GM12878 (cell line): ENCODE measurements at regions not wholly inside any gene's neighbourhood (a gene's known extent, or its start where the extent isn't known, plus 50 kb on each side); places are given as distances from the start of the nearest gene placed in this dataset.

Experiments
- ATAC-seq: fragments of 200-7000 bp; cut with Tn5 transposase; 3 replicates; pipeline ENCODE4 v1.9.1; 2020; ENCODE audit warnings: mild to moderate bottlenecking, moderate library complexity
- BruUV-seq: library from RNA; stranded (reverse); fragments of 400-500 nt; replicated peaks from 2 replicates; lab custom pipeline; 2021; lab: Mats Ljungman, UMichigan
- CTCF ChIA-PET: fragments of 300-600 bp; sonication (Branson Sonifier 250); formaldehyde crosslinking; extraction: SDS; loops from one replicate; lab custom pipeline; 2021; ENCODE audit warnings: inconsistent platforms; lab: Yijun Ruan, JAX
- POLR2A ChIA-PET: fragments of 350-600 bp; formaldehyde crosslinking; extraction: SDS; loops from one replicate; lab custom pipeline; 2021; ENCODE audit warnings: inconsistent platforms; lab: Charles Lee
- RAD21 ChIA-PET: fragments of 300-600 bp; sonication (Branson Sonifier 250); formaldehyde crosslinking; loops from one replicate; lab custom pipeline; 2023; ENCODE audit warnings: antibody characterized with exemption; ENCODE audit not compliant: unreplicated experiment; lab: Charles Lee
- SMC1A ChIA-PET: fragments of 300-600 bp; sonication (Branson Sonifier 250); formaldehyde crosslinking; loops from one replicate; lab custom pipeline; 2023; ENCODE audit not compliant: unreplicated experiment, uncharacterized antibody; lab: Charles Lee
- DNase-seq: peaks from one replicate; pipeline ENCODE4 v3.0.0-alpha.2; 2011; ENCODE audit warnings: low read depth, low spot score
- FAIRE-seq: peaks from 3 replicates; lab custom pipeline; 2011; peaks lifted over from hg19 to GRCh38; lab: Jason Lieb, UNC
- H2AFZ ChIP-seq: 2 replicates; pipeline ENCODE4 v1.6.0; 2011; ENCODE audit warnings: low read depth, low read length, control low read depth; ENCODE audit not compliant: control insufficient read depth
- H3K27ac ChIP-seq: 2 replicates; pipeline ENCODE4 v1.5.1; 2011; ENCODE audit warnings: control low read depth; ENCODE audit not compliant: control insufficient read depth, insufficient read depth
- H3K27me3 ChIP-seq, 2 experiments: replicated peaks in 1 of 2; 2 replicates each; pipeline versions ENCODE4 v1.6.0 to v1.6.1; 2011; ENCODE audit warnings: low read length in 1 of 2; ENCODE audit not compliant: control insufficient read depth in 2 of 2, insufficient read depth in 2 of 2
- H3K36me3 ChIP-seq, 2 experiments: 2 replicates each; pipeline ENCODE4 v1.5.1; 2011; ENCODE audit warnings: low read length in 1 of 2; ENCODE audit not compliant: control insufficient read depth in 2 of 2, insufficient read depth in 2 of 2
- H3K4me1 ChIP-seq: 2 replicates; pipeline ENCODE4 v1.6.1; 2011; ENCODE audit warnings: mild to moderate bottlenecking, low read length, moderate library complexity, mixed read lengths; ENCODE audit not compliant: control insufficient read depth, insufficient read depth
- H3K4me2 ChIP-seq: 2 replicates; pipeline ENCODE4 v1.6.0; 2011; ENCODE audit warnings: control low read depth; ENCODE audit not compliant: control insufficient read depth, insufficient read depth
- H3K4me3 ChIP-seq: fragments of 200-600 bp; sonication (generic); 2 replicates; pipeline ENCODE4 v1.5.1; 2016
- H3K79me2 ChIP-seq: 2 replicates; pipeline ENCODE4 v1.6.0; 2011; ENCODE audit warnings: low read length; ENCODE audit not compliant: control insufficient read depth, insufficient read depth
- H3K9ac ChIP-seq: 2 replicates; pipeline ENCODE4 v1.8.0; 2011; ENCODE audit warnings: low read length, control low read depth, mixed read lengths; ENCODE audit not compliant: control insufficient read depth, insufficient read depth
- H3K9me3 ChIP-seq: replicated peaks from 3 replicates; pipeline ENCODE4 v1.5.1; 2011; ENCODE audit warnings: mild to moderate bottlenecking, low read length; ENCODE audit not compliant: control insufficient read depth, insufficient read depth
- H4K20me1 ChIP-seq: 2 replicates; pipeline ENCODE4 v1.6.0; 2011; ENCODE audit not compliant: control insufficient read depth, insufficient read depth
- BCL11A ChIP-seq: IDR thresholded peaks from 2 replicates; pipeline ENCODE4 v1.6.1; 2011; ENCODE audit warnings: low read depth, low read length
- BCL3 ChIP-seq: IDR thresholded peaks from 2 replicates; pipeline ENCODE4 v1.6.1; 2011; ENCODE audit warnings: borderline replicate concordance, low read depth, mild to moderate bottlenecking, moderate library complexity, low read length; ENCODE audit not compliant: insufficient read depth, poor library complexity, severe bottlenecking
- EGR1 ChIP-seq, 2 experiments: IDR thresholded peaks; 1 replicate in 1 of 2; 2 replicates in 1 of 2; pipeline ENCODE4 v1.6.1; 2011 to 2012; ENCODE audit warnings: low read depth in 2 of 2, low read length in 2 of 2, borderline replicate concordance in 1 of 2, mild to moderate bottlenecking in 1 of 2, moderate library complexity in 1 of 2
- HDAC6 ChIP-seq: fragments of 200-600 bp; sonication (generic); IDR thresholded peaks from one replicate; pipeline ENCODE4 v1.8.0; 2017; ENCODE audit warnings: antibody characterized with exemption; ENCODE audit not compliant: unreplicated experiment
- IKZF1 ChIP-seq: fragments of 450-650 bp; conservative IDR thresholded peaks from 2 replicates; pipeline ENCODE4 v1.6.1; 2017; ENCODE audit warnings: antibody characterized with exemption, mild to moderate bottlenecking
- MTA2 ChIP-seq: fragments of 450-650 bp; IDR thresholded peaks from 2 replicates; pipeline ENCODE4 v1.6.1; 2016; ENCODE audit warnings: low read depth, mild to moderate bottlenecking, moderate library complexity
- POLR2AphosphoS2 ChIP-seq: IDR thresholded peaks from 2 replicates; pipeline ENCODE4 v1.6.1; 2011; ENCODE audit warnings: low read depth, mild to moderate bottlenecking, low read length, improper control_type of control experiment, moderate library complexity
- RELB ChIP-seq: fragments of 450-650 bp; IDR thresholded peaks from 2 replicates; pipeline ENCODE4 v1.6.1; 2017; ENCODE audit warnings: low read depth, mild to moderate bottlenecking, moderate library complexity
- SREBF1 ChIP-seq: IDR thresholded peaks from 2 replicates; pipeline ENCODE4 v1.6.1; 2012; ENCODE audit warnings: mild to moderate bottlenecking, low read length
- TCF12 ChIP-seq: IDR thresholded peaks from 2 replicates; pipeline ENCODE4 v1.6.1; 2011; ENCODE audit warnings: low read depth, mild to moderate bottlenecking, low read length
- WGBS: methylation state at CpG from one replicate; pipeline ENCODE4 v1.1.6; 2016; ENCODE audit warnings: low lambda C conversion rate; ENCODE audit not compliant: insufficient replicate concordance, insufficient coverage; ENCODE audit errors: missing lambda C conversion rate; 5-methylcytosine and 5-hydroxymethylcytosine counted together
- in situ Hi-C: fragments of 300-500 bp; cut with MboI; formaldehyde crosslinking; loops from 9 replicates; pipeline ENCODE4 v1.14.3; 2018; ENCODE audit warnings: mixed read lengths
- intact Hi-C: fragments of 100-400 bp; cut with micrococcal nuclease; formaldehyde crosslinking; loops from one replicate; pipeline ENCODE4 v1.14.2; 2022; ENCODE audit not compliant: unreplicated experiment
- TF ChIP-seq, protein P1 (sequence below): IDR thresholded peaks from 2 replicates; pipeline ENCODE4 v1.6.1; 2012; ENCODE audit warnings: low read length, inconsistent platforms
- TF ChIP-seq, protein P2 (sequence below): fragments of 450-650 bp; IDR thresholded peaks from 2 replicates; pipeline ENCODE4 v1.6.1; 2016; ENCODE audit warnings: mild to moderate bottlenecking, moderate library complexity, borderline replicate concordance

DNA sequence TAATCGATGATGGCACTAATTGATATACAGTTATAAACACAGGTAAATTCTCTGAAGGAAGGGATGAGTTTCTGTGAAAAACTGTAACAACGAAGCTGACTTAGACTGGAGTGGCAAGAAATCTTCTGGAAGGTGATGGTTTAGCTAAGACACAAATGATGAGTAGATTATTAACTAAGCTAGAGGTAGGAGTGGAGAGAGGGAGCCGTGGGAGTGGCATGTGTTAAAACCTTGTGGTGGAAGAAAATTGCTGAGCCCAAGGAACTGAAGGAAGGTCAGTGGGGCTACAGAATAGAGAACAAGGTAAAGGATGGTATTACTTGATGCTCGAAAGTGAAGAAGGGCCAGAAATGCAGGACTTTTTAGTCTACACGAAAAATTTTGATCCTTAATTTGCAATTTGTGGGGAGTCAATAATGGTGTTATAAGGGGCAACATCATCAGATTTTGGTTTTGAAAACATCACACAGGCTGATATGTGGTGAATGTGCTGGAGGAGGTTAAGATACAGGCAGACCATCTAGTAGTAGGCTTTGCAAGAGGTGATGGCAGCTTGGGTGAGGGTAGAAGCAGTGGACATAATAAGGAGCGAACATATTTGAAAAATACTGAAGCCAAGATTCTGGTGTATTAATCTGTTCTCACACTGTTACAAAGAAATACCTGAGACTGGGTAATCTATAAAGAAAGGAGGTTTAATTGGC lies 93.8 kb downstream of the S1PR1 start:
- H4K20me1 ChIP-seq: no peaks in the 10 kb centered on the region
- no peak for ATAC-seq
- intact Hi-C loops: loop anchor here (2.0 kb wide), 1 partner anchor 16 kb away; no protein-coding TSS in a partner anchor
- H3K27me3 ChIP-seq: no peaks in the 10 kb centered on the region
- DNase-seq: no peak
- 64% methylated on average over 6 of the region's 6 CpGs for WGBS
- no peak overlapping the region for H3K9ac ChIP-seq
- ChIA-PET CTCF (interaction anchor here (0.8 to 3.3 kb wide), 6 partner anchors 8 to 79 kb away, joined by 3 to 12 read pairs (median 4); no protein-coding TSS in a partner anchor), RAD21 (interaction anchor here (1.1 kb wide), 1 partner anchor 21 kb away, joined by 4 read pairs; no protein-coding TSS in a partner anchor), POLR2A (interaction anchor here (0.6 to 1.0 kb wide), 2 partner anchors 13 to 25 kb away, joined by 3 read pairs; no protein-coding TSS in a partner anchor), SMC1A (interaction anchor here (1.0 to 1.4 kb wide), 6 partner anchors 8 to 108 kb away, joined by 3 to 5 read pairs (median 3); no protein-coding TSS in a partner anchor)
- H3K9me3 ChIP-seq: peaks cover 2% of the 10 kb centered on the region; the same call in 2 of the 3 replicates
- no peak for FAIRE-seq
- H3K4me2 ChIP-seq: no peak overlapping the region
- no peak overlapping the region for H3K27ac ChIP-seq
- H3K4me3 ChIP-seq: no peak overlapping the region
- BruUV-seq: no TSS peak
- in situ Hi-C loops: no loop called here
- H3K79me2 ChIP-seq: no peaks in the 10 kb centered on the region
- no peaks in the 10 kb centered on the region for H3K36me3 ChIP-seq
- no peaks in the 10 kb centered on the region for H3K4me1 ChIP-seq
- H2AFZ ChIP-seq: no peak overlapping the region
- TF ChIP-seq MTA2: no peak
- TF ChIP-seq, protein P1, sequence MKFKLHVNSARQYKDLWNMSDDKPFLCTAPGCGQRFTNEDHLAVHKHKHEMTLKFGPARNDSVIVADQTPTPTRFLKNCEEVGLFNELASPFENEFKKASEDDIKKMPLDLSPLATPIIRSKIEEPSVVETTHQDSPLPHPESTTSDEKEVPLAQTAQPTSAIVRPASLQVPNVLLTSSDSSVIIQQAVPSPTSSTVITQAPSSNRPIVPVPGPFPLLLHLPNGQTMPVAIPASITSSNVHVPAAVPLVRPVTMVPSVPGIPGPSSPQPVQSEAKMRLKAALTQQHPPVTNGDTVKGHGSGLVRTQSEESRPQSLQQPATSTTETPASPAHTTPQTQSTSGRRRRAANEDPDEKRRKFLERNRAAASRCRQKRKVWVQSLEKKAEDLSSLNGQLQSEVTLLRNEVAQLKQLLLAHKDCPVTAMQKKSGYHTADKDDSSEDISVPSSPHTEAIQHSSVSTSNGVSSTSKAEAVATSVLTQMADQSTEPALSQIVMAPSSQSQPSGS: no peak
- TF ChIP-seq TCF12: no peak
- TF ChIP-seq EGR1 (IDR thresholded peaks at IDR 0.05; ENCODE audit: borderline replicate concordance in 1 of 2, low read depth in 2 of 2, low read length in 2 of 2): no peak
- TF ChIP-seq IKZF1: no peak
- TF ChIP-seq BCL3: no peak
- TF ChIP-seq SREBF1: no peak
- TF ChIP-seq POLR2AphosphoS2: no peak
- TF ChIP-seq, protein P2, sequence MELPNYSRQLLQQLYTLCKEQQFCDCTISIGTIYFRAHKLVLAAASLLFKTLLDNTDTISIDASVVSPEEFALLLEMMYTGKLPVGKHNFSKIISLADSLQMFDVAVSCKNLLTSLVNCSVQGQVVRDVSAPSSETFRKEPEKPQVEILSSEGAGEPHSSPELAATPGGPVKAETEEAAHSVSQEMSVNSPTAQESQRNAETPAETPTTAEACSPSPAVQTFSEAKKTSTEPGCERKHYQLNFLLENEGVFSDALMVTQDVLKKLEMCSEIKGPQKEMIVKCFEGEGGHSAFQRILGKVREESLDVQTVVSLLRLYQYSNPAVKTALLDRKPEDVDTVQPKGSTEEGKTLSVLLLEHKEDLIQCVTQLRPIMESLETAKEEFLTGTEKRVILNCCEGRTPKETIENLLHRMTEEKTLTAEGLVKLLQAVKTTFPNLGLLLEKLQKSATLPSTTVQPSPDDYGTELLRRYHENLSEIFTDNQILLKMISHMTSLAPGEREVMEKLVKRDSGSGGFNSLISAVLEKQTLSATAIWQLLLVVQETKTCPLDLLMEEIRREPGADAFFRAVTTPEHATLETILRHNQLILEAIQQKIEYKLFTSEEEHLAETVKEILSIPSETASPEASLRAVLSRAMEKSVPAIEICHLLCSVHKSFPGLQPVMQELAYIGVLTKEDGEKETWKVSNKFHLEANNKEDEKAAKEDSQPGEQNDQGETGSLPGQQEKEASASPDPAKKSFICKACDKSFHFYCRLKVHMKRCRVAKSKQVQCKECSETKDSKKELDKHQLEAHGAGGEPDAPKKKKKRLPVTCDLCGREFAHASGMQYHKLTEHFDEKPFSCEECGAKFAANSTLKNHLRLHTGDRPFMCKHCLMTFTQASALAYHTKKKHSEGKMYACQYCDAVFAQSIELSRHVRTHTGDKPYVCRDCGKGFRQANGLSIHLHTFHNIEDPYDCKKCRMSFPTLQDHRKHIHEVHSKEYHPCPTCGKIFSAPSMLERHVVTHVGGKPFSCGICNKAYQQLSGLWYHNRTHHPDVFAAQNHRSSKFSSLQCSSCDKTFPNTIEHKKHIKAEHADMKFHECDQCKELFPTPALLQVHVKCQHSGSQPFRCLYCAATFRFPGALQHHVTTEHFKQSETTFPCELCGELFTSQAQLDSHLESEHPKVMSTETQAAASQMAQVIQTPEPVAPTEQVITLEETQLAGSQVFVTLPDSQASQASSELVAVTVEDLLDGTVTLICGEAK: no peak
- no peak for TF ChIP-seq BCL11A
- no peak for TF ChIP-seq HDAC6
- TF ChIP-seq RELB: no peak
